GM12865 (cell line): ENCODE measurements at regions not wholly inside any gene's neighbourhood (a gene's known extent, or its start where the extent isn't known, plus 50 kb on each side); places are given as distances from the start of the nearest gene placed in this dataset.
"Not testable (repeated sequence)": the region's sequence is repeated elsewhere in the genome, so short reads cannot be mapped to it uniquely, and the experiment has no call there.

Experiments used
- DNase-seq: peaks from one replicate; pipeline ENCODE4 v3.0.0; 2010; ENCODE audit warnings: low read depth
- H3K4me3 ChIP-seq: 2 replicates; pipeline ENCODE4 v1.5.1; 2011; ENCODE audit warnings: mild to moderate bottlenecking, low read depth, low read length, control low read depth
- CTCF ChIP-seq: IDR thresholded peaks from 2 replicates; pipeline ENCODE4 v1.5.1; 2011; ENCODE audit warnings: low read length, control low read depth, low read depth, inconsistent platforms; ENCODE audit not compliant: insufficient read depth; ENCODE audit errors: missing control alignments

GRCh38 chr18:67135981-67136380 lies 380.5 kb downstream of the DSEL start:
- no peak overlapping the region for H3K4me3 ChIP-seq
- no peak for TF ChIP-seq CTCF
- DNase-seq, result no peak

DNA sequence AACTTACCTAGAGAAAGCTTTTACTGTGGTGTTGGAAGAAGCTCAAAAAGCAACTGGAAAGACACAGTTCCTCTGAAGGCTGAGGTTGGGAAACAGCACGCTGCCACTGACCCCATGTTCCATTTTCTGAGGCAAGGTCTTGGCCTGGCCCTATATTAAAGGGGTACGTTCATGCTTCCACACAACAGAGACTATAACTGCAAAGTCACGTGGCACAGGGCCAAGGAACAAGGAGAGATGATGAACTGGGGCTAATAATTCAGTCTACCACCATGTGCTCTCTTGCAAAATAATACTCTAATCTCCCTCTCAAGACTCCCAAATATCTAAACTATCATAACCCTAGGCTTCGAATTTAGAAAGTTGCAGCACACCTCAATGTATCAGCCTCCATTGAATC lies 381.6 kb downstream of the DSEL start:
- H3K4me3 ChIP-seq, result no peak overlapping the region
- DNase-seq, result no peak

GRCh38 chr18:67133669-67134068 lies 382.9 kb downstream of the DSEL start:
- H3K4me3 ChIP-seq, result no peak overlapping the region
- no peak for TF ChIP-seq CTCF
- no peak for DNase-seq

More for the DNA sequence above, 381.6 kb downstream of the DSEL start:
- TF ChIP-seq CTCF, result no peak

GRCh38 chr18:67132919-67133318 lies 383.6 kb downstream of the DSEL start:
- no peak for DNase-seq
- no peak for TF ChIP-seq CTCF
- no peak overlapping the region for H3K4me3 ChIP-seq

GRCh38 chr18:67131498-67131897 lies 385.0 kb downstream of the DSEL start:
- no peak for DNase-seq
- TF ChIP-seq CTCF, result no peak
- no peak overlapping the region for H3K4me3 ChIP-seq

DNA sequence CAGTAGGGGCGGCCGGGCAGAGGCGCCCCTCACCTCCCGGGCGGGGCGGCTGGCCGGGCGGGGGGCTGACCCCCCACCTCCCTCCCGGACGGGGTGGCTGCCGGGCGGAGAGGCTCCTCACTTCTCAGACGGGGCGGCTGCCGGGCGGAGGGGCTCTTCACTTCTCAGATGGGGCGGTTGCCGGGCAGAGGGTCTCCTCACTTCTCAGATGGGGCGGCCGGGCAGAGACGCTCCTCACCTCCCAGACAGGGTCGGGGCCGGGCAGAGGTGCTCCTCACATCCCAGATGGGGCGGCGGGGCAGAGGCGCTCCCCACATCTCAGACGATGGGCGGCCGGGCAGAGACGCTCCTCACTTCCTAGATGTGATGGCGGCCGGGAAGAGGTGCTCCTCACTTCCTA lies 389.8 kb downstream of the DSEL start:
- H3K4me3 ChIP-seq, DNase-seq: not testable (repeated sequence)

GRCh38 chr18:67123901-67124300 lies 392.6 kb downstream of the DSEL start:
- no peak for DNase-seq
- no peak overlapping the region for H3K4me3 ChIP-seq
- TF ChIP-seq CTCF, result no peak
